Ovary (tissue), 7 donors: ENCODE measurements at regions not wholly inside any gene's neighbourhood (a gene's known extent, or its start where the extent isn't known, plus 50 kb on each side); places are given as distances from the start of the nearest gene placed in this dataset.
A peak's percentile ranks its signal among the peaks of the same experiment; 100 is the strongest.

Experiments used
- DNase-seq, 5 donors: peaks; one replicate each; pipeline ENCODE4 v3.0.0-alpha.2; 2019 to 2020
- H3K27ac ChIP-seq, 2 donors: fragments of 200-600 bp; one replicate each; pipeline versions ENCODE4 v1.5.1 to v1.8.0; 2019 to 2022
- H3K27me3 ChIP-seq: fragments of 200-600 bp; one replicate; pipeline ENCODE4 v1.8.0; 2022
- H3K36me3 ChIP-seq: fragments of 200-600 bp; sonication (generic); one replicate; pipeline ENCODE4 v1.5.1; 2019
- H3K4me1 ChIP-seq: one replicate; pipeline ENCODE4 v1.8.1; 2013; ENCODE audit warnings: mild to moderate bottlenecking, moderate library complexity; ENCODE audit not compliant: insufficient read depth
- H3K4me3 ChIP-seq: fragments of 200-600 bp; sonication (generic); one replicate; pipeline ENCODE4 v1.5.1; 2017
- H3K9me3 ChIP-seq, 2 donors: fragments of 200-600 bp in 1 of 2; sonication (generic) in 1 of 2; one replicate each; pipeline versions ENCODE4 v1.5.1 to v1.8.1; 2013 to 2019; ENCODE audit warnings: mild to moderate bottlenecking in 1 of 2, moderate library complexity in 1 of 2
- EP300 ChIP-seq: sonication (generic); formaldehyde crosslinking; IDR thresholded peaks from one replicate; pipeline ENCODE4 v1.6.1; 2017; ENCODE audit warnings: antibody characterized with exemption
- POLR2A ChIP-seq: fragments of 450-650 bp; IDR thresholded peaks from one replicate; pipeline ENCODE4 v1.6.1; 2017; ENCODE audit warnings: antibody characterized with exemption, mild to moderate bottlenecking, moderate library complexity
- WGBS, 3 donors: extraction: QIAGEN DNeasy Blood & Tissue Kit in 1 of 3; methylation state at CpG; one replicate each; pipeline versions ENCODE4 v1.1.5 to v1.1.7; 2013 to 2017; 5-methylcytosine and 5-hydroxymethylcytosine counted together
- intact Hi-C, 4 donors: fragments of 100-400 bp; cut with DNase I; formaldehyde crosslinking; loops; one replicate each; pipeline versions ENCODE4 v1.11.0 to v1.15.1; 2022 to 2023
- TF ChIP-seq, protein P1 (sequence below), 3 donors: fragments of 450-650 bp in 2 of 3; fragments of 200-600 bp in 1 of 3; IDR thresholded peaks; one replicate each; pipeline versions ENCODE4 v1.5.1 to v1.8.0; 2016 to 2022; ENCODE audit warnings: antibody characterized with exemption in 3 of 3, mild to moderate bottlenecking in 1 of 3
- donor health status: DM: no; HTN: no; CAD: no; lungs with moderate emphysema.
- donor health status: DM: no; HTN: no; CAD: no.
- donor health status: Bipolar disorder and iron deficiency.
- donor health status: DM: no; HTN: no; CAD: no.
- donor health status: DM: yes; HTN: yes; CAD: no.

DNA sequence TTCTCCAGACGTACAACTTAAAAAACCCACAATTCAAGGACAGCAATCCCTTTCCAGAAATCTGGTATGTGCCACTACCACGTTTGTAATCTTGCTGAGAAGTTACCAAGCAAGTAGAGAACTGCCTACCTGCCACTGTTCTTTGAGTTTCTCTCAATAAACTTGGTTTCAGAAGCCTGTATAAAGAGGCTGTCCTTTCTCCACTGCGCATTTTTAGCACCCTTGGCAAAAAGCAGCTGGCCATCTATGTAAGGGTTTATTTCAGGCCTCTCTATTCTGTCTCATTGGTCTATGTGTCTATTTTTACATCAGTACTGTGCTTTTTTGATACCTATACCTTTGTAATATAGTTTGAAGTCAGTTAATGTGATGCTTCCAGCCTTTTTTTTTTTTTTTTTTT, 665.1 kb upstream of the BRINP3 start:
- DNase-seq, result no peak
- Histone ChIP-seq H3K9me3 (no peaks in the 10 kb centered on the region), H3K36me3 (no peaks in the 10 kb centered on the region), H3K4me3 (no peak overlapping the region), H3K27me3 (no peaks in the 10 kb centered on the region), H3K27ac (no peak overlapping the region), H3K4me1 (no peaks in the 10 kb centered on the region)
- WGBS, 3 donors, result 41 to 68% (median 47%) methylated on average over 3 of the region's 3 CpGs
- TF ChIP-seq EP300 (no peak), POLR2A (no peak)
- TF ChIP-seq, protein P1, sequence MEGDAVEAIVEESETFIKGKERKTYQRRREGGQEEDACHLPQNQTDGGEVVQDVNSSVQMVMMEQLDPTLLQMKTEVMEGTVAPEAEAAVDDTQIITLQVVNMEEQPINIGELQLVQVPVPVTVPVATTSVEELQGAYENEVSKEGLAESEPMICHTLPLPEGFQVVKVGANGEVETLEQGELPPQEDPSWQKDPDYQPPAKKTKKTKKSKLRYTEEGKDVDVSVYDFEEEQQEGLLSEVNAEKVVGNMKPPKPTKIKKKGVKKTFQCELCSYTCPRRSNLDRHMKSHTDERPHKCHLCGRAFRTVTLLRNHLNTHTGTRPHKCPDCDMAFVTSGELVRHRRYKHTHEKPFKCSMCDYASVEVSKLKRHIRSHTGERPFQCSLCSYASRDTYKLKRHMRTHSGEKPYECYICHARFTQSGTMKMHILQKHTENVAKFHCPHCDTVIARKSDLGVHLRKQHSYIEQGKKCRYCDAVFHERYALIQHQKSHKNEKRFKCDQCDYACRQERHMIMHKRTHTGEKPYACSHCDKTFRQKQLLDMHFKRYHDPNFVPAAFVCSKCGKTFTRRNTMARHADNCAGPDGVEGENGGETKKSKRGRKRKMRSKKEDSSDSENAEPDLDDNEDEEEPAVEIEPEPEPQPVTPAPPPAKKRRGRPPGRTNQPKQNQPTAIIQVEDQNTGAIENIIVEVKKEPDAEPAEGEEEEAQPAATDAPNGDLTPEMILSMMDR (IDR thresholded peaks at IDR 0.05), result no peak
- intact Hi-C loops, result no loop called here

DNA sequence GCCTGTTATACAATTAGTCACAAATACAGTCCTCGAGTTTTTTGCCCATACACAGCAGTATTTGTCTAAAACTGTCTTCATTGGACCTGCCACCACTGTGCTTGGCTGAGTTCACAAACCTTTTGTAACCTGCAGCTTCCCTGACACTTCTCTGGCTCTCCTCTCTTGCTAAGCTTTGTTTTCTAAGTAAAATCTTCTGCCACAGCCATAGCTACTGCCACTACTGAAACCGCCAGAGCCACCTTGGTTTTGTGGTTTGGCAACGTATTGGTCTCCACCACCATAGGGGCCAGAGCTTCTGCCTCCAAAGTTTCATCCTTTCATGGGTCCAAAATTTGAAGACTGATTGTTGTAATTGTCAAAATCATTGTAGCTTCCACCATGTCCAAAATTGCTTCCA, 668.2 kb upstream of the BRINP3 start:
- H3K4me1 ChIP-seq, result no peaks in the 10 kb centered on the region
- 89 to 95% (median 91%) methylated on average over 3 of the region's 3 CpGs for WGBS, 3 donors
- no peaks in the 10 kb centered on the region for H3K9me3 ChIP-seq
- DNase-seq, result no peak
- H3K36me3 ChIP-seq, result no peaks in the 10 kb centered on the region
- no peaks in the 10 kb centered on the region for H3K27me3 ChIP-seq
- no peak overlapping the region for H3K4me3 ChIP-seq
- H3K27ac ChIP-seq, result no peak overlapping the region
- TF ChIP-seq POLR2A (no peak), EP300 (no peak)
- TF ChIP-seq, protein P1 (IDR thresholded peaks at IDR 0.05), result no peak
- intact Hi-C loops, result no loop called here

DNA sequence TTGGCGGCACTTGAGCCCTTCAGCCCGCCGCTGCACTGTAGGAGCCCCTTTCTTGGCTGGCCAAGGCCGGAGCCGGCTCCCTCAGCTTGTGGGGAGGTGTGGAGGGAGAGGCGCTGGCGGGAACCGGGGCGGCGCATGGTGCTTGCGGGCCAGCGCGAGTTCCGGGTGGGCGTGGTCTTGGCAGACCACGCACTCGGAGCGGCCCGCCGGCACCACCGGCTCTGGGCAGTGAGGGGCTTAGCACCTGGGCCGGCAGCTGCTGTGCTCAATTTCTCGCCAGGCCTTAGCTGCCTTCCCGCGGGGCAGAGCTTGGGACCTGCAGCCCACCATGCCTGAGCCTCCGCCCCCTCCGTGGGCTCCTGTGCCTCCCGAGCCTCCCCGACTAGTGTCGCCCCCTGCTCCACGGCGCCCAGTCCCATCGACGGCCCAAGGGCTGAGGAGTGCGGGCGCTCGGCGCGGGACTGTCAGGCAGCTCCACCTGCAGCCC, 673.7 kb upstream of the BRINP3 start:
- H3K36me3 ChIP-seq, result no peaks in the 10 kb centered on the region
- DNase-seq, result peak in 1 of 5 donors; percentile 14
- no peaks in the 10 kb centered on the region for H3K9me3 ChIP-seq
- 91 to 98% (median 95%) methylated on average over 39 of the region's 39 CpGs for WGBS, 3 donors
- no peak overlapping the region for H3K27ac ChIP-seq
- H3K27me3 ChIP-seq, result no peaks in the 10 kb centered on the region
- TF ChIP-seq, protein P1 (IDR thresholded peaks at IDR 0.05), result no peak
- TF ChIP-seq EP300 (no peak), POLR2A (no peak)
- no peak overlapping the region for H3K4me3 ChIP-seq
- intact Hi-C loops, result no loop called here
- H3K4me1 ChIP-seq, result no peaks in the 10 kb centered on the region

DNA sequence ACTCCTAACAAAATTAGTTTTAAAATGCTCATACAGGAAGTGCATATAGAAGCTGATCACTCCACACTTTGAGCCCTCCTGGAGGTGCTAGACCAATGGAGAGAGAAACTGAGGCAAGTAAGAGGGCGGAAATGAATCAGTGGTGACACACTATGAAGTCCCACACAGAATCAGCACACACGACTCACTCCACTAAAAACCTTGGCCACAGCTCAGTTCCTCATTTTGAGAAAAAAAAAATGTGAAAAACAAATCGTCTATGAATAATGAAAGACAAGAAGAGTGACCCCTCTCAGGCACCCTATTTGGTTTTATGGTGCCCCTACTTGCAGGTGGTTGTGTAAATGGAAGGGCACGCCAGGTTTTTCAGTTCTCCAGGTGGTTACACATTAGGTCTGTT, 675.1 kb upstream of the BRINP3 start:
- DNase-seq, result no peak
- intact Hi-C loops, result no loop called here
- Histone ChIP-seq H3K4me3 (no peak overlapping the region), H3K9me3 (no peaks in the 10 kb centered on the region), H3K36me3 (no peaks in the 10 kb centered on the region), H3K27ac (no peak overlapping the region), H3K4me1 (no peaks in the 10 kb centered on the region), H3K27me3 (no peaks in the 10 kb centered on the region)
- TF ChIP-seq, protein P1 (IDR thresholded peaks at IDR 0.05), result no peak
- TF ChIP-seq POLR2A, result no peak
- TF ChIP-seq EP300, result no peak
- WGBS, 3 donors, result 78 to 90% (median 86%) methylated on average over 4 of the region's 4 CpGs
